ENCODE measurements at regions not wholly inside any gene's neighbourhood (a gene's known extent, or its start where the extent isn't known, plus 50 kb on each side); places are given as distances from the start of the nearest gene placed in this dataset.
A peak's percentile ranks its signal among the peaks of the same experiment; 100 is the strongest.

DNA sequence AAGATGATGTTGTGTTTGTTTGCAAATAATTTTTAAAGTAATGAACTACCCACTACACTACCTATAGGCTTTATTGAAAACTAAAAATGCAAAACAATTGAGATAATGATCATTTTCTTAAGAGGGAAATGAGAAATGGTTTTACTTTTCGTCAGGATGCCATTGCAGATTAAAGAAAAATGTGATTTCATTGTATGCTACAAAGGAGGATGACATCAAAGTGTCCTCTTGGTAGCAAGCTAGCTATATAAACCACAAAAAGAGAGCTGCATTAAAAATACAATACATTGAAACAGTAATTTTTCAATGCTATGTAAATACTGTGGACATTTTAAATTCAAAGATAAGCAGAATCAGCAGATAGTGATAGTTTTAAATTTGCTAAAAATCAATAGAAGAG, 87.5 kb upstream of the DPYD start:
- WGBS, 2 experiments (ENCODE audit: low coverage in 1 of 2, low lambda C conversion rate in 2 of 2, missing lambda C conversion rate in 2 of 2): 75 to 85% methylated on average over 1 of the region's 1 CpG
- TF ChIP-seq EZH2 (IDR thresholded peaks at IDR 0.05; ENCODE audit: insufficient read depth, poor library complexity, severe bottlenecking) (no peak), EZH2phosphoT487 (IDR thresholded peaks at IDR 0.05; ENCODE audit: insufficient read depth, low read depth) (no peak)
- no peaks in the 10 kb centered on the region for H3K27me3 ChIP-seq (replicated peaks; ENCODE audit: insufficient read depth)
- H3K4me1 ChIP-seq (ENCODE audit: insufficient read depth): peaks cover 28% of the 10 kb centered on the region
- H3K9ac ChIP-seq: no peak overlapping the region
- DNase-seq: no peak
- no peak overlapping the region for H3K27ac ChIP-seq
- H3K9me2 ChIP-seq (ENCODE audit: insufficient read depth): 0 out of 2 replicates have a peak, but pooled peaks cover 5% of the 10 kb centered on the region
- H4K20me1 ChIP-seq (ENCODE audit: insufficient read depth): no peaks in the 10 kb centered on the region
- H3K4me2 ChIP-seq (ENCODE audit: unreplicated experiment): no peak overlapping the region
- in situ Hi-C loops (cut with MboI): no loop called here
- H3K36me3 ChIP-seq (ENCODE audit: low read depth): no peaks in the 10 kb centered on the region
- no peaks in the 10 kb centered on the region for H3K9me3 ChIP-seq (ENCODE audit: low read depth)
- no peaks in the 10 kb centered on the region for H3K79me2 ChIP-seq (ENCODE audit: insufficient read depth)
- H3F3A ChIP-seq (ENCODE audit: insufficient read depth): peaks cover 11% of the 10 kb centered on the region
- no peak overlapping the region for H2AFZ ChIP-seq
- no peak overlapping the region for H3K4me3 ChIP-seq

DNA sequence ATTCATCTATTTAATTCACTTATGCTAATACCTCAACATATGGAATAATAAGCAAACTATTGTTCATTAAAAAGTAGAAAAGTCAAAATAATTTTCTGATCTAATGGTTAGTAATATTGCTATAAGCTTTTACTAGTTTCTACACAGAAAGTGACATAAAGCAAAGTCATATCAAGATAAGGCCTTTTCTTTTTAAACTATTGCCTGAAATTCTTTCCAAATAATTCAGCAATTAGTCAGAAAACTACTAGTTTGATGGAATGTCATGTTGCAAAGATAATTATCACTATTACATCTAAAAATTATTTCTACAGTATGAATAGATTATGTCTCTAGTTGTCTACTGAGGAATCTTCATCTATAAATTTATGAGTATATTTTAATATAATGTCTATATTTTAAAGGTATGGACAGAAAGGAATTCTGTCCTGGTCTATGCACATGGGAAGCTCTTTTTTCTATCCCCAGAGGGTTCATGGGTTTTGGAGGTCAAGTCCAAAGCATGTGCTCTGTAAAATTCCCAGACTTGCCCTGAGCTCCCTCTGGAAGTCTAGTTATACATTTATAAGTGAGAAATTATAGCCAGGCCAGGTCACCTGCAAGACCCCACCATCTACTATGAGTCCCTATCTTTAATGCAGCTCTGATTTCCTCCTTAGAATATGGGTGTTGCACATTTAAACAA, 84.6 kb upstream of the DPYD start:
- in situ Hi-C loops (cut with MboI): no loop called here

DNA sequence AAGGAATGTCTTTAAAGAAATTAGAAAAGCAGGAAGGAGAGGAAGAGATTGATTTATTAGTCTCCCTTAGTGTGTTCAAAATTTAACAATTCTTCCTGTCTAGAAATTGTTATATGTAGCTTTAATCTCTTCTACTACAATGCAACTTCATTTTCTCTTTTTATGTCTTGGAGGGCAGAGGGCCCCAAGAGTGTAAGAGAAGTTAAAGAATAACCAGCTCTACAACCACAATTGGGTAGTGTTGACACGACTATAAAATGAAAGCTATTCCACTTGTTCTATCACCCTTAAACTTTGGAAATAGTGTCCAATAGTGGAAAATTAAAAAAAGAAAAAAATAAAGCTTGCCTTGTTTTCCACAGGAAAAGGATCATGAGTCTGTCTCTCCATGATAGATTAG, 82.6 kb upstream of the DPYD start:
- in situ Hi-C loops (cut with MboI): no loop called here
- WGBS, 2 experiments (ENCODE audit: low coverage in 1 of 2, low lambda C conversion rate in 2 of 2, missing lambda C conversion rate in 2 of 2): 66 to 73% methylated on average over 1 of the region's 1 CpG
- H3K79me2 ChIP-seq (ENCODE audit: insufficient read depth): no peaks in the 10 kb centered on the region

More for the DNA sequence above, 84.6 kb upstream of the DPYD start:
- H3K4me3 ChIP-seq: 0 out of 2 replicates have a peak overlapping the region, but pooled peaks have one; percentile 3
- DNase-seq: peak; percentile 61
- H3K36me3 ChIP-seq (ENCODE audit: low read depth): no peaks in the 10 kb centered on the region
- H3K9me3 ChIP-seq (ENCODE audit: low read depth): no peaks in the 10 kb centered on the region
- no peak overlapping the region for H3K9ac ChIP-seq
- no peaks in the 10 kb centered on the region for H3K79me2 ChIP-seq (ENCODE audit: insufficient read depth)
- peak overlapping the region; percentile 43 for H3K27ac ChIP-seq
- H3K4me2 ChIP-seq (ENCODE audit: unreplicated experiment): peak overlapping the region; percentile 60
- no peak overlapping the region for H2AFZ ChIP-seq
- TF ChIP-seq EZH2 (IDR thresholded peaks at IDR 0.05; ENCODE audit: insufficient read depth, poor library complexity, severe bottlenecking) (no peak), EZH2phosphoT487 (IDR thresholded peaks at IDR 0.05; ENCODE audit: insufficient read depth, low read depth) (no peak)
- no peaks in the 10 kb centered on the region for H4K20me1 ChIP-seq (ENCODE audit: insufficient read depth)
- H3K9me2 ChIP-seq (ENCODE audit: insufficient read depth): no peaks in the 10 kb centered on the region
- peaks cover 46% of the 10 kb centered on the region for H3K4me1 ChIP-seq (ENCODE audit: insufficient read depth)
- peaks cover 11% of the 10 kb centered on the region for H3F3A ChIP-seq (ENCODE audit: insufficient read depth)
- H3K27me3 ChIP-seq (replicated peaks; ENCODE audit: insufficient read depth): no peaks in the 10 kb centered on the region

DNA sequence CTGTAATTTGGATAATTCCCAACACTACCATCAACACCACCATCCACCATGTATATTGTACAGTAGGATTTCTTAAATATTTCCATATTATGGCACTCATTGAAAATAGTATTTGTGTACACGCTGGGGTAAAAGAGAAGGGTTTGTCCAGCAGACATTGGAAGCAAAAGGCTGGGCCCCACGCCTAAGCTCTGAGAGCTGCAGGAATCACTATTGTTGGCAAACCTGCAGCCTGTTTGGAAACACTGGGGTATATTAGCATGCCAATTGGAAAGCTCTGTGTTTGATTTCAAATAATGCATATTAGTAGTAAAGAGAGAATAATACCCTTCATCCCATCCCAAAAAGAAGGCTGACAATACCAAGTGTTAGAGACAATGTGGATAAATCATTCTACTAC, 81.5 kb upstream of the DPYD start:
- in situ Hi-C loops (cut with MboI): no loop called here
- Histone ChIP-seq H4K20me1 (ENCODE audit: insufficient read depth) (no peaks in the 10 kb centered on the region), H3K4me1 (ENCODE audit: insufficient read depth) (peaks cover 74% of the 10 kb centered on the region), H3K36me3 (ENCODE audit: low read depth) (no peaks in the 10 kb centered on the region), H3K4me2 (ENCODE audit: unreplicated experiment) (peak overlapping the region; percentile 2), H3F3A (ENCODE audit: insufficient read depth) (peaks cover 28% of the 10 kb centered on the region), H3K27ac (no peak overlapping the region), H3K9me2 (ENCODE audit: insufficient read depth) (no peaks in the 10 kb centered on the region), H3K27me3 (replicated peaks; ENCODE audit: insufficient read depth) (no peaks in the 10 kb centered on the region), H3K9me3 (ENCODE audit: low read depth) (no peaks in the 10 kb centered on the region), H3K79me2 (ENCODE audit: insufficient read depth) (no peaks in the 10 kb centered on the region), H3K9ac (no peak overlapping the region), H3K4me3 (no peak overlapping the region), H2AFZ (no peak overlapping the region)
- WGBS, 2 experiments (ENCODE audit: low coverage in 1 of 2, low lambda C conversion rate in 2 of 2, missing lambda C conversion rate in 2 of 2): 65 to 67% methylated on average over 2 of the region's 2 CpGs
- no peak for TF ChIP-seq EZH2 (IDR thresholded peaks at IDR 0.05; ENCODE audit: insufficient read depth, poor library complexity, severe bottlenecking)
- TF ChIP-seq EZH2phosphoT487 (IDR thresholded peaks at IDR 0.05; ENCODE audit: insufficient read depth, low read depth): no peak
- peak; percentile 18 for DNase-seq

More for the DNA sequence above, 82.6 kb upstream of the DPYD start:
- Histone ChIP-seq H3K4me2 (ENCODE audit: unreplicated experiment) (no peak overlapping the region), H3K27me3 (replicated peaks; ENCODE audit: insufficient read depth) (no peaks in the 10 kb centered on the region), H3K27ac (no peak overlapping the region), H3K9me2 (ENCODE audit: insufficient read depth) (no peaks in the 10 kb centered on the region), H3K36me3 (ENCODE audit: low read depth) (no peaks in the 10 kb centered on the region), H3K4me3 (no peak overlapping the region), H3K4me1 (ENCODE audit: insufficient read depth) (peaks cover 62% of the 10 kb centered on the region), H3K9me3 (ENCODE audit: low read depth) (no peaks in the 10 kb centered on the region), H2AFZ (no peak overlapping the region), H3F3A (ENCODE audit: insufficient read depth) (peaks cover 24% of the 10 kb centered on the region), H4K20me1 (ENCODE audit: insufficient read depth) (no peaks in the 10 kb centered on the region), H3K9ac (no peak overlapping the region)
- TF ChIP-seq EZH2phosphoT487 (IDR thresholded peaks at IDR 0.05; ENCODE audit: insufficient read depth, low read depth) (no peak), EZH2 (IDR thresholded peaks at IDR 0.05; ENCODE audit: insufficient read depth, poor library complexity, severe bottlenecking) (no peak)
- DNase-seq: no peak
